ENCODE measurements at regions not wholly inside any gene's neighbourhood (a gene's known extent, or its start where the extent isn't known, plus 50 kb on each side); places are given as distances from the start of the nearest gene placed in this dataset.
"Not testable (repeated sequence)": the region's sequence is repeated elsewhere in the genome, so short reads cannot be mapped to it uniquely, and the experiment has no call there.

DNA sequence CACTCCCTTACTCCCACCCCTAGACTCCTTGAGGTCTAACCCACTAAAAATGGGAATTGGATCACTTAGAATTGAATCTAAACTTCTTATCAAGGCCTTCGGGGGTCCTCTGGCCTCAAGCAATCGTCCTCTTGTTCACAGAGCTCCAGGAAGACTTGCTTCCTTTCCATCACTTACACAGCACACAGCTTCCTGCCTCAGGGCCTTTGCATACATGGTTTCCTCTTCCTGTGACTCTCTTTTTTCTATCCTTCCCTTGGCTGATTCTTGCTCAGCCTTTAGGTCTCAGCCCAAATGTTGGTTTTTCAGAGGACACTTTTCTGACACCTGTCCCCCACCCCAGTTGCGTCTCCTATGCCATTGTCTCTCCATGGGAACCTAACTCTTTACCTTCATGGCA lies 50.0 kb upstream of the ALDH1B1 start:
- DNase-seq (ENCODE audit: low spot score) = no peak

DNA sequence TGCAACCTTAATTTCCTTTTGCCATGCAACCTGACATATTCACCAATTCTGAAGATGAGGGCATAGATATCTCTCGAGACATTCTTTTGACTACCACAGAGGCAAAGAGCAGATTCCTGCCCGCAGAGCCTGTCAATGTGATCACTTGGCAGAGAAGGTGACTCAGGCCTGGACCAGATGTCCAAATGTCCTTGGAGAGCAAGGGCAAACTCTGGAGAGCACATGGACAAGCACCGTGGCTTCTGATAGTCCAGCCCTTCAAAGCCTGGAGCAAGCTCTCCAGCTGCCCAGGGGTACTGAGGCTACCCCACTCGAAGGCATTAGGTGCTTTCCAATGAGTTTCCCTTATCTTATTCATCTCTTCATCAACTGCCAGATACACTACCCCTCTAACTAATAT lies 50.4 kb upstream of the ALDH1B1 start:
- no peak for DNase-seq (ENCODE audit: low spot score)
- intact Hi-C loops (cut with DNase I) = no loop called here

More for the DNA sequence above, 50.0 kb upstream of the ALDH1B1 start:
- intact Hi-C loops (cut with DNase I) = no loop called here

DNA sequence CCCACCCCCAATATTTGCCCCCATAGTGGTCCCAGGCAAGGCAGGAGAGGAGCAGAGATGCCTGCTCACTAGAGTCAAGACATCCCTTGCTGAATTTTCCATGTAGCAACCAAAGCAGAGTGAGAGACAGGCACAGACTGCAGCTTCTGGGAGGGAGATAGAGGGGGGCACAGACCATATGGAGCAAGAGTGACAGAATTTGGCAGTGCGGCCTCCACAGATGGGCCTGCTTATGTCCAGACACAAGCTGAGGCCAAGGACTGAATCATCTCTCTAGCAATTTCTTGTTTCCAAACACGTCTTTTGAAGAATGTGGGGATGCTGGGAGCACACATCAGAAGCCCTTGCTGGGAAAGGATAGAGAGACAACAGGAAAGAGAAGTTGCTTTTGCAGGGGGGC lies 53.0 kb upstream of the ALDH1B1 start:
- no peak for DNase-seq (ENCODE audit: low spot score)
- intact Hi-C loops (cut with DNase I) = no loop called here

DNA sequence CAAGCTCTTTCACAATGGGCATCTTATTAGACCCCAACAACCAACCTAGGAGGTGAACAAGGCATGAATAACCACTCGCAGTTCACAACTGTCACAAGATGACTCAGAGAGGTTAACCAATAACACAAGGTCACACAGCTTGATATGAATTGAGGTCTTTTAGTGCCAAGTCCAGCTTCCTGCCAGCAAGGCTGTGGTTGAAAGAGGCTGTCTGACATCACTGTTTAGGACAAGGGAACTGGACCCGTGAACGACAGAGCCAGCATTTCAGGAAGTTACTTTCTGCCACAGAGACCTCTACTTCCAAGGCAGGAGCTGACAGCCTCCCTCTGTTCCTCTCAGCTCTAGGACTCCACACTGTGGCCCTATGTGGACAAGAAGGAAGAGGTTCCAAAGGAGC lies 53.4 kb upstream of the ALDH1B1 start:
- intact Hi-C loops (cut with DNase I) = no loop called here
- no peak for DNase-seq (ENCODE audit: low spot score)

DNA sequence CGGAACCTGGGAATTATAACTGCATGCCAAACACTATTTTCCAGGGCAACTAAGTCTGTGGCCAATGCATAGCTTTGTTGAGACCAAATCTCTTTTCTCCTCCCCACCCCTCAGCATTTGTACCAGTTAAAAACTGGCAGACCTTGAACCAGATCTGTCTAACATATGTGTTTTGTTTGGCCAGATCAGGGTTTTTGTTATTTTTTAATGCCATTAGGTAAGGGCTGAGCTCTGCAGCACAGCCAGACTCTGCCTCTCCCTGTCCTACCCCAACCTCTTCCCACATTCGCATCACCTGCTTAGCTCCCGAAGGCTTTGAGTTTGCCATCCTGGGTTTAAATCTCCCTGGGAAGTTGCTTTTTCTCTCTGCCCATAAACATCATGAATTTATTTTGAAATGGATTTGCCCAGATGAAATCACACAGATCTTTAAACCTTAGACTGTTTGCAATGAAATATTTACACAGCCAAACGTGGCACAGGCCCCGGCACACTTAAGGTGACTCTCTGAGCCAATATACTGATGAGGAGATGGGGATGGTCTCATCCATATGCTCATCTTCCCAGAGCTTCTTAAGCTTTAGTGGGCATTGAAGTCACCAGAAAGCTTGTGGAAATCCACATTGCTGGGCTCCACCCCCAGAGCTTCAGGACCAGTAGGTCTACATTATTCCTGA lies 54.0 kb upstream of the ALDH1B1 start:
- no peak for DNase-seq (ENCODE audit: low spot score)
- intact Hi-C loops (cut with DNase I) = no loop called here

DNA sequence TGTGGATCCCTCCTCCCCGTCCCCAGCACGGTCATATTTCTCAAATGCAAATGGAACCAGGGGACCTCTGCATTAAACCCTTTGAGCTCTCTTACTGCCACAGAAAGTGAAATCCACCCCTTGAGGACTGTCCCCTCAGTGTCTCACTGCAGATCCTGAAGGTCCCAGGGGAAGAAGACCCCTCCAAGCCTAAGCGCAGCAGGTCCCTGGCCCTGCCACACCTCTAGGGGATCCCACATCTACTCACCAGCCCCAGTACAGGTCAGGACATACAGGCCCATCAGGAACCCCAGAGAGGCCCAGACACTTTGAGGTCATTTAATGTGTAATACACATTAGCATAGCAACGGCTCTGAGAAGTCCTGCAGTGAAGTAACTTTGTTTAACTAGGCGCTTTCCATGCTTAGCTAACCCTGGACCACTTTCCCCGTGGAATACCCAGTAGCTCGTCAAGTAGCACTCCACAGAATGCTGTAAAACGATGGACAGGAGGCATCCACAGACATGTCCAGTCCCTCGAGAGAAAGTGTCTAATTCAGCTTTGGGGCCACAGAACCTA lies 54.7 kb upstream of the ALDH1B1 start:
- intact Hi-C loops (cut with DNase I) = no loop called here
- no peak for DNase-seq (ENCODE audit: low spot score)

DNA sequence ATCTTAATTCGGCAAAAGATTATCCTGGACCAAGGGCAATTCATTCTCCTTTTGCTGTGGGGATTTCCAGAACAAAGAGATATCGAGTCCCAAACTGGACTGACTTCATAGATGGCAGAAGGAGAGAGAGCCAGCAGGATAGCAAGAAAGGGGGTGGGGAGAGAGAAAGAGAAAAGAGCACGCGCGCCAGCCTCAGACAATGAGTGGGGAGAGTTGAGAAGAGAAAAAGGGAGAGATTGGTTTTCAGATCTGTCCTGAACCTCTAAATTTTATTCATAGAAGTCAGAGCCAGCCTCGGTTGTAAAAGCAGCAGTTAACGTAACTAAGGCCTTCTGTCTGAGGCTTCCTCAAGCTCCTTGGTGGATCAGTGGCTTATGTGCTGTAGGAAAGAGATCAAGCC lies 55.3 kb upstream of the ALDH1B1 start:
- intact Hi-C loops (cut with DNase I) = no loop called here

DNA sequence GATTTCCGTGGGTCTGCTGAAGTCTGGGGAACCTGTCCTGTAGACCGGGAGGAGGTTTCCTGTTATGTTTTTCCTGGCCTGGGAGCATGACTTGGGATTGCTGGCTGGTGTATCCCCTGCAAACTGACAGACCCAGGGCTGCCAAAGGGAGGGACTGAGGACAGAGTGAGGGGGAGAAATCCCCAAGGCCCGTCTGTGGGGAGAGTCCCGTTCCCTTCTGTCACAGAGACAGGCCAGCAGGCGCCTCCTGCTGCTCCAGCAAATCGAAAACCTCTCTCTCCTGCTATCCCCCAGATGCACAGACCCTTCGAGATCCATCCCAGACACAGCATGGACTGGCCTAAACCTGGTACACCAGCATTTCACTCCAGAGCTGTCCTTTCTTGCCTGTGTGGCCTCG lies 56.2 kb upstream of the ALDH1B1 start:
- DNase-seq (ENCODE audit: low spot score) = no peak
- intact Hi-C loops (cut with DNase I) = no loop called here

More for the DNA sequence above, 55.3 kb upstream of the ALDH1B1 start:
- no peak for DNase-seq (ENCODE audit: low spot score)

DNA sequence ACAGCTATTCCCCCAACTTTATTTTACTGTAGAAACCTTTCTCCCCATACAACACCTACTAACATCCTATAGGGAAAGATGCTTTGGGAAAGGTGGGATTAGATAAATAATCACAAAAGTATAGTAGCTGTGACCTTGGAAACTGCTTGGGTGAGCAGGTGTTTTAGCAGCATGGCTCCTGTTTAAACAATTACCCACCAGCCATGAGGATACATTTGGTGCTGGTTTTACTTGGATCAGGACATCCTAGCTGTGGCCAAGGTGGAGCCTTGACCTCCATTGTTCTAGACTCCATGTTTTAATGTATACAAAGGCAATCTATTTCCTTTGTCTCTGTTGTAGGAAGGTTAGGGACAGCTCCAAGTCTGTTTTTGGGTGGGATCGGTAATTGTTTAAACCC lies 56.8 kb upstream of the ALDH1B1 start:
- intact Hi-C loops (cut with DNase I) = no loop called here

DNA sequence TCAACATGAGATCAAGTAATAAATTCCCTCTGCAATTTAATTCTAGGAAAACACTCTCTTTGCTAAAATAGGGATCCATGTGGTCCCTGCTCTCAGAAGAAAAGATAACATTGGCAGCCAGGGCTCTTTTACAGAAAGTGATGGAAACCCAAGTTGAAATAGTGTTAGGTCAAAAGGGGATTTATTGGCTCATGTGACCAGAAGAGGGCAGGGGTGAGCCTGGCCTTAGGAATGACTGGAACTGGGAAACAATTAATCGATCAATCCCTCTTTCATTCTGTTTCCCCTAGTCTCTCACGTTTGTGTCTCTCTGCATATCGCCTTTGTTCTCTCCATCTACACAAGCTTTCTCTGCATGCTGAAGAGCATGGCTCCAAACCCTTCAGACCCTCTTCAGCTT lies 58.3 kb upstream of the ALDH1B1 start:
- intact Hi-C loops (cut with DNase I) = no loop called here
- DNase-seq (ENCODE audit: low spot score) = no peak

More for the DNA sequence above, 56.8 kb upstream of the ALDH1B1 start:
- no peak for DNase-seq (ENCODE audit: low spot score)

DNA sequence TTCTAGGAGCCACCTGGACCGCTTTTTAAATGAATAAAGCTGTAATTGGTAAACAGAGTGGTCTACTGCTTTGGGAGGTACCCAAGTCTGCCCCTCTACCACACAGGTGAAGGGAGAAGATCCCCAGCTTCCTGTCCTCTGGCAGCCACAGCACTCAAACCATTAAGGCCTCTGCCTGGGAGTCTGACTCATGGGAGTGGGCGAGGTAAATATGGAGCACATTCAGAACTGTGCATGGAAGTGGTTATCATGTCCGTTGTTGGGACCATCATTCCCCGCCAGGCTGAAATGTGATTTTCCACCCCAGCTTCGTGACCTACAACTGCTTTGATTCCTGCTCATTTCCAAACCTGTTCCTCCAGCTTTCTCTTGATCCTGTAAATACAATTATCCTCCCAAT lies 59.5 kb upstream of the ALDH1B1 start:
- no peak for DNase-seq (ENCODE audit: low spot score)

DNA sequence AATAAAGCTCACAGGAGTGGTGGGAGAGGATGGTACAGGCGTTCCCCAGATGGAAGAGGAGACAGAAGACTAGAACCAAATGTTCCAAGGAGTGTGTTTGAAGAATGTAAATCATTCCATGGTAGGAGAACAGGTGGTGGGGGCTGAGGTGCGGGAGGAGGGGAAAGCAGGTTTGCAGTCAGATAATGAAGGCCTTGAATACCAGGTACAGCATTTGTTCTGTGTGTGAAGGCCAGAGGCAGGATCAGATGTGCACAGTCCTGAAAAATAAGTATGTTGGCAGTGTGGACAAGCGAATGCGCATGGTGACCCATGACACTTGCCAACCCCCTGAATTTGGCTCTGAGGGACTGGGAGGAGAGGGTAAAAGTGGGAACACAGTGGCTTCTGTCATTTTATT lies 59.9 kb upstream of the ALDH1B1 start:
- intact Hi-C loops (cut with DNase I) = no loop called here
- no peak for DNase-seq (ENCODE audit: low spot score)

More for the DNA sequence above, 59.5 kb upstream of the ALDH1B1 start:
- intact Hi-C loops (cut with DNase I) = no loop called here

DNA sequence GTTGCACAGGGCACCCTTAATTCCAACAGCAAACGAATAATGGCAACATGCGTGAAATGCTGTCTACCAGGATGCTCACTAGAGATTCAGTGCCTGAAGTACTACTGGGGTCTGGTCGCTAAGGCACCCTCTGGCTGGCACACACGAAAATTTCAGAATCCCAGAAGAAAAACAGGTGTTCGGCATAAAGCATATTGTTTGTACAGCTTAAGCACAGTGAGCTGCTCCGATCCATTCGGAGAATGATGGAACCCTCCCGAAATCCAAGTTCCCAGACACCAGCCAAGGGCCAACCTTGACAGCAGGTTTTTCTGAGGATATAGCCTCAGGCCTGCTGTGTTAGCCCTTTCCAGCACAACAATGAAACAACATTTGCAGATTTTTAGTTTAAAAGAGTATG lies 61.4 kb upstream of the ALDH1B1 start:
- intact Hi-C loops (cut with DNase I) = no loop called here
- DNase-seq (ENCODE audit: low spot score) = no peak

DNA sequence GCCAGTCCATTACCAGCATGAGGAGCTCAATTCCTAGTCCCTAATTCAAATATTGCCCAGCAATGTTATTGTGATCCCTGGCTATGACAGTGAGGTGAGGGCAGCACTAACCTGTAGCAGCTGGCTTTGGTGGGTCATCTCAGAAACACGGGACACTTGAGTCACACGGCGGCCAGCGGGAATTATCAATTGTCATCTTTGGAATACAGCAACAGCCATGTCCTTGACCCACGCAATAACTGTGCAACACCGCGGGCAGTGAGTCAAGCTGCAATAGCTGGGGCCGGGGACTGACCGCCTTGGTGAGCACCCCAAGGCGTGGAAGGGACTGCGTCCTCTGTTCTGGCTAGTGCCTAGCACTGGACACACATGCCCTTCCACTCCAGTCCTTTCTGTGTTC lies 62.5 kb upstream of the ALDH1B1 start:
- DNase-seq (ENCODE audit: low spot score) = no peak
- intact Hi-C loops (cut with DNase I) = no loop called here

DNA sequence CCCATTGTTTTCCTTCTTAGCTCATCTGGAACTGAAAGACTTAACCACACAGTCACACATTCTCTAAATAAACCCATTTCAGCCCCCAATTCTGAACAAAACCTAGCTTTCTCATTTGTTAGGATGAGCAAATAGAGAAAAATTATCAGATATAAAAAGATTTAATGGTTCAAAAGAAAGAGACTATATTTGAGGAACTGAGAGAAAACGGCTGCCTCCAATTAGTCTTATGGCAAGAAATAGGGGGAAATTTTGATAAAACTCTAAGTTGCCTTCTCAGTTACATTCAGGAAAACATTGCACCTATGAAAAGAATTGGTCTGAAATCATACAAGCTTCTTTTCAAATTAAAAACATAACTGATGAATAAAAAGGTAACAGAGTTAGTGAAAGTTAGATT lies 63.7 kb upstream of the ALDH1B1 start:
- intact Hi-C loops (cut with DNase I) = no loop called here
- DNase-seq (ENCODE audit: low spot score) = no peak

DNA sequence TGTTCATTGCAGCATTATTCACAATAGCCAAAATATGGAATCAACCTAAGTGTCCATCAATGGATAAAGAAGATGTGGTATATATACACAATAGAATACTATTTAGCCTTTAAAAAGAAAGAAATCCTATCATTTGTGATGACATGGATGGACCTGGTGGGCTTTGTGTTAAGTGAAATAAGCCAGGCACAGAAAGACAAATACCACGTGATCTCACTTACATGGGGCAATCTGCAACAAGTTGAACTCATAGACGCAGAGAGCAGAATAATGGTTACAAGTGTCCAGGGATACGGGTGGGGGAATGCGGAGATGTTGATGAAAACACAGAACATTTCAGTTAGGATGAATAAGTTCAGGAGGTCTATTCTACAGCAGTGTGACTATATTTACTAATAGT lies 66.4 kb upstream of the ALDH1B1 start:
- intact Hi-C loops (cut with DNase I) = no loop called here

DNA sequence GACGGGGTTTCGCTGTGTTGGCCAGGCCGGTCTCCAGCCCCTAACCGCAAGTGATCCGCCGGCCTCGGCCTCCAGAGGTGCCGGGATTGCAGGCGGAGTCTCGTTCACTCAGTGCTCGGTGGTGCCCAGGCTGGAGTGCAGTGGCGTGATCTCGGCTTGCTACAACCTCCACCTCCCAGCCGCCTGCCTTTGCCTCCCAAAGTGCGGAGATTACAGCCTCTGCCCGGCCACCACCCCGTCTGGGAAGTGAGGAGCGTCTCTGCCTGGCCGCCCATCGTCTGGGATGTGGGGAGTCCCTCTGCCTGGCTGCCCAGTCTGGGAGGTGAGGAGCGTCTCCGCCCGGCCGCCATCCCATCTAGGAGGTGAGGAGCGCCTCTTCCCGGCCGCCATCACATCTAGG lies 68.3 kb upstream of the ALDH1B1 start:
- DNase-seq (ENCODE audit: low spot score); intact Hi-C loops (cut with DNase I): not testable (repeated sequence)

More for the DNA sequence above, 66.4 kb upstream of the ALDH1B1 start:
- no peak for DNase-seq (ENCODE audit: low spot score)

DNA sequence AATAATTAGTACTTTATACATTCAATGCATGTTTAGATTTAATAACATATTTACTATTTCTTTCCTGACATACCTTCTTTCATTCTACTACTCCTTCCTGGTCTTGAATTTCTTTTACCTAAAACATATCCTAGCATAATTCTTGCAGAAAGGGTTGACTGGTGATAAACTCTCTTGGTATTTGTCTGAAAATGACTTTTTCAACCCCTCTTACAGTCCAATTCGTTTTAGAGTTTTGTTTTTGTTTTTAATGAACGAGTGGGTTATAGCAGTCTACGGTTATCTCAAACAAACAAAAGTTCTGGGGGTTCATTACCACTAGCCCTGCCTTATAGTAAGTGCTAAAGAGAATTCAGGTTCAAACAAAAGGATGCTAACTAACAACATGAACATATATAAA lies 69.6 kb upstream of the ALDH1B1 start:
- intact Hi-C loops (cut with DNase I) = no loop called here
- no peak for DNase-seq (ENCODE audit: low spot score)

DNA sequence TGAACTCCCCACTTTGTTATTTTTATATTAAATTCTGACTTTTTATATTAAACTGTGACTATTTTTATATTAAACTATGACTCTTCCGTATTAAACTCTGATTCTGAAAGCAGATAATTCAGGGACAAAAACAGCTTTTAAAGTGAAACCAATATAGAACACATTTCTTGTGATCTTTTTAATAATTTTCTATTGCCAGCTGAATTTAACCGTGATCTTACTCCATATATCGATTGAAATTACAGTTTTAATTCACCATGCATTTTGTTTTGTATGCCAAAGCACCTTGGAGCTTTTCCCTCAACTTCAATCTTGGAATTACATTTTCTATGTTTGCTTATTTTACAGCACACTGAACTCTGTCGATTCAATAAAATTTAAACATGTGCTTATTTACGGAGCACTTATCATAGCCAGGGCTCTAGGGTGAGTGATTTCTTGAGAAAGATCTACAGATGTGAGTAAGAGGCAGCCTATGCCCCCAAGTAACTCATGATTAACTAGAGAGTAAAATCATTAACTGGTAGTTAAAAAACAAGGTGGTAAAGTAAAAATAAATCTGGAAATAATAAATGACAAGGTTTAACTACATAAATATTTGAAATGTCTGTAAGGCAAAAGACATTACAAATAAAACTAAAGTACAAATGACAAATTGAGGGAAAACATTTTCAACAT lies 72.9 kb upstream of the ALDH1B1 start:
- no peak for DNase-seq (ENCODE audit: low spot score)
- intact Hi-C loops (cut with DNase I) = no loop called here

DNA sequence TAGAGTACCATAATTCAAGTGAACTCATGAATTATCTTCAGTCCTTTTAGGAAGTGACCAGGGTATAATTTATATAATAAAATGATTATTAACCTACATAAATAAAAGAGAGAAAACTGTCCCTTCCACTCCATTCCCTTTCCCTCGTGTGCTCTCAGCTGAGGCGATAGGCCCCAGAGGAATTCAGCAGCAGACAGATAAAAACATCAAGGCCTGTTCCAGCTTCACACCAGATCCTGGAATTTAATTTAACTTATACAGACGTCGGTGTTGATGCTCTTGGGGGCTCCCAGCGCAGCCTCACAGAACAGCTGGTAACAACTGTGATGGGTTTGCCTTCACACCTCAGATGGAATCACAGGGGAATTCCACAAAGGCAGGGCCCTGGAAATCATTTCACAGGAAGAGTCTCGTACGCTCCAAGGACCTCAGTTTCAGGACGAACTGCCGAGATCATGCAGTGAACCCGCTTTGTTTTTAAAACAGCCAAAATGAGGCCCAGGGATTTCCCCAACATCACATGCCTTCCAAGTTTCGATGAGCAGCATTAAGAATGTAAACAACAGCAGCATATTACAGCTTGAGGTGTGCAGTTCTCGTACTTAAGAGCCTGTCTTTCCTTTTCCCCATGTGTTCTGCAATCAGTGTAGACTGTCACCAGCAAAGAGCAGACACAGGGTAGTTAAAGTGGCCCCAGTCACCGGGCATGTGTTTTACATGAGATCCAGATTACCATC lies 73.6 kb upstream of the ALDH1B1 start:
- intact Hi-C loops (cut with DNase I) = no loop called here
- no peak for DNase-seq (ENCODE audit: low spot score)
